GM18499 (cell line): ENCODE measurements at regions not wholly inside any gene's neighbourhood (a gene's known extent, or its start where the extent isn't known, plus 50 kb on each side); places are given as distances from the start of the nearest gene placed in this dataset.
"Not testable (repeated sequence)": the region's sequence is repeated elsewhere in the genome, so short reads cannot be mapped to it uniquely, and the experiment has no call there.

Source experiments
- ATAC-seq: cut with Tn5 transposase; IDR thresholded peaks from one replicate; pipeline ENCODE4 v1.9.1; 2021; ENCODE audit warnings: moderate number of reproducible peaks; ENCODE audit not compliant: insufficient read depth, unreplicated experiment

GRCh38 chr5:35561396-35561795, 56.3 kb upstream of the SPEF2 start:
- ATAC-seq, result no peak

- ATAC-seq, result no peak
Measured at GRCh38 chr5:35557748-35558147, 59.9 kb upstream of the SPEF2 start.

- no peak for ATAC-seq
Measured at GRCh38 chr5:35557199-35557598, 60.5 kb upstream of the SPEF2 start.

- no peak for ATAC-seq
Measured at GRCh38 chr5:35554016-35554415, 63.6 kb upstream of the SPEF2 start.

- no peak for ATAC-seq
Measured at GRCh38 chr5:35545190-35545589, 72.5 kb upstream of the SPEF2 start.

GRCh38 chr5:35543408-35543807, 74.3 kb upstream of the SPEF2 start:
- no peak for ATAC-seq

- ATAC-seq, result no peak
Measured at GRCh38 chr5:35540002-35540401, 77.7 kb upstream of the SPEF2 start.

- ATAC-seq, result no peak
Measured at GRCh38 chr5:35538198-35538931, 79.3 kb upstream of the SPEF2 start.

GRCh38 chr5:35533156-35533555, 84.5 kb upstream of the SPEF2 start:
- ATAC-seq, result no peak

GRCh38 chr5:35531553-35531952, 86.1 kb upstream of the SPEF2 start:
- ATAC-seq, result not testable (repeated sequence)

GRCh38 chr5:35518104-35518503, 99.6 kb upstream of the SPEF2 start:
- peak; percentile 73 for ATAC-seq

- ATAC-seq, result no peak
Measured at GRCh38 chr5:35516271-35516670, 101.4 kb upstream of the SPEF2 start.

GRCh38 chr5:35513612-35514011, 104.1 kb upstream of the SPEF2 start:
- ATAC-seq, result no peak

- no peak for ATAC-seq
Measured at GRCh38 chr5:35502206-35502605, 115.5 kb upstream of the SPEF2 start.

GRCh38 chr5:35488791-35489190, 128.9 kb upstream of the SPEF2 start:
- ATAC-seq, result no peak

- no peak for ATAC-seq
Measured at GRCh38 chr5:35488055-35488454, 129.6 kb upstream of the SPEF2 start.

GRCh38 chr5:35487233-35488025, 130.2 kb upstream of the SPEF2 start:
- no peak for ATAC-seq

GRCh38 chr5:35485487-35485886, 132.2 kb upstream of the SPEF2 start:
- no peak for ATAC-seq

- no peak for ATAC-seq
Measured at GRCh38 chr5:35484241-35484640, 133.4 kb upstream of the SPEF2 start.

GRCh38 chr5:35483780-35484179, 133.9 kb upstream of the SPEF2 start:
- ATAC-seq, result no peak

- no peak for ATAC-seq
Measured at GRCh38 chr5:35483191-35483590, 134.5 kb upstream of the SPEF2 start.
